Stimulated activated CD4-positive, alpha-beta T cell treated with anti-CD3 and anti-CD28 coated beads, Interleukin-1b, Interleukin-23, amount 100 ng/mL, for 1 hour (primary cell): ENCODE measurements at regions not wholly inside any gene's neighbourhood (a gene's known extent, or its start where the extent isn't known, plus 50 kb on each side); places are given as distances from the start of the nearest gene placed in this dataset.
"Not testable (repeated sequence)": the region's sequence is repeated elsewhere in the genome, so short reads cannot be mapped to it uniquely, and the experiment has no call there.

ENCODE experiments used
- DNase-seq, 2 donors: peaks; one replicate each; pipeline ENCODE4 v3.0.0-alpha.2; 2020; ENCODE audit warnings: low read depth in 2 of 2

- no peak for DNase-seq
Observed at GRCh38 chr10:44105696-44106095, 279.2 kb downstream of the CXCL12 start.

GRCh38 chr10:44102726-44103255 lies 282.1 kb downstream of the CXCL12 start:
- DNase-seq = no peak

GRCh38 chr10:44101082-44101481 lies 283.8 kb downstream of the CXCL12 start:
- no peak for DNase-seq

GRCh38 chr10:44099511-44099910 lies 285.4 kb downstream of the CXCL12 start:
- no peak for DNase-seq

GRCh38 chr10:44096217-44096616 lies 288.7 kb downstream of the CXCL12 start:
- DNase-seq = not testable (repeated sequence)

GRCh38 chr10:44089671-44090070 lies 295.2 kb downstream of the CXCL12 start:
- no peak for DNase-seq

- DNase-seq = no peak
Observed at GRCh38 chr10:44087403-44087802, 297.5 kb downstream of the CXCL12 start.

GRCh38 chr10:44083719-44084400 lies 301.0 kb downstream of the CXCL12 start:
- no peak for DNase-seq

GRCh38 chr10:44071479-44071878 lies 313.4 kb downstream of the CXCL12 start:
- no peak for DNase-seq

GRCh38 chr10:44070282-44070681 lies 314.6 kb downstream of the CXCL12 start:
- no peak for DNase-seq

GRCh38 chr10:44069573-44069972 lies 315.3 kb downstream of the CXCL12 start:
- no peak for DNase-seq

- no peak for DNase-seq
Observed at GRCh38 chr10:44068716-44069482, 316.0 kb downstream of the CXCL12 start.

GRCh38 chr10:44067432-44067831 lies 317.5 kb downstream of the CXCL12 start:
- DNase-seq = no peak

- DNase-seq = no peak
Observed at GRCh38 chr10:44066527-44067255, 318.2 kb downstream of the CXCL12 start.

GRCh38 chr10:44065788-44066526 lies 318.9 kb downstream of the CXCL12 start:
- DNase-seq = no peak

- no peak for DNase-seq
Observed at GRCh38 chr10:44064987-44065787, 319.7 kb downstream of the CXCL12 start.

GRCh38 chr10:44064317-44064716 lies 320.6 kb downstream of the CXCL12 start:
- no peak for DNase-seq

GRCh38 chr10:44063686-44064085 lies 321.2 kb downstream of the CXCL12 start:
- DNase-seq = no peak

- no peak for DNase-seq
Observed at GRCh38 chr10:44060719-44061118, 324.2 kb downstream of the CXCL12 start.

- no peak for DNase-seq
Observed at GRCh38 chr10:44060221-44060620, 324.7 kb downstream of the CXCL12 start.

GRCh38 chr10:44058259-44058658 lies 326.6 kb downstream of the CXCL12 start:
- DNase-seq = no peak
